Fibroblast of lung (primary cell): ENCODE measurements at regions not wholly inside any gene's neighbourhood (a gene's known extent, or its start where the extent isn't known, plus 50 kb on each side); places are given as distances from the start of the nearest gene placed in this dataset.

Source experiments
- DNase-seq, 2 donors: peaks; one replicate each; pipeline versions ENCODE4 v3.0.0 to v3.0.0-alpha.2; 2010; ENCODE audit warnings: low read depth in 2 of 2
- H2AFZ ChIP-seq: 2 replicates; pipeline ENCODE4 v1.5.1; 2012; ENCODE audit warnings: low read length, control low read depth, inconsistent platforms
- H3K27ac ChIP-seq: 2 replicates; pipeline ENCODE4 v1.5.1; 2011; ENCODE audit warnings: low read length, control low read depth; ENCODE audit not compliant: insufficient read depth
- H3K27me3 ChIP-seq: 2 replicates; pipeline ENCODE4 v1.5.1; 2011; ENCODE audit warnings: mild to moderate bottlenecking, low read length; ENCODE audit not compliant: control insufficient read depth, insufficient read depth
- H3K36me3 ChIP-seq: 2 replicates; pipeline ENCODE4 v1.5.1; 2011; ENCODE audit warnings: low read length; ENCODE audit not compliant: control insufficient read depth, insufficient read depth
- H3K4me1 ChIP-seq: 2 replicates; pipeline ENCODE4 v1.5.1; 2011; ENCODE audit warnings: low read length; ENCODE audit not compliant: control insufficient read depth, insufficient read depth; ENCODE audit errors: extremely low read depth
- H3K4me2 ChIP-seq: 2 replicates; pipeline ENCODE4 v1.5.1; 2011; ENCODE audit warnings: low read length, control low read depth; ENCODE audit not compliant: insufficient read depth; ENCODE audit errors: extremely low read depth
- H3K4me3 ChIP-seq, 4 experiments: fragments of 200-600 bp in 1 of 4; sonication (generic) in 1 of 4; replicated peaks in 1 of 4; 2 replicates each; pipeline ENCODE4 v1.5.1; 2011 to 2016; ENCODE audit warnings: low read length in 4 of 4, low read depth in 3 of 4, mild to moderate bottlenecking in 3 of 4, control low read depth in 2 of 4, inconsistent platforms in 1 of 4, mixed read lengths in 1 of 4; ENCODE audit not compliant: insufficient read depth in 1 of 4; ENCODE audit errors: control extremely low read depth in 1 of 4
- H3K79me2 ChIP-seq: 2 replicates; pipeline ENCODE4 v1.5.1; 2012; ENCODE audit warnings: mild to moderate bottlenecking, low read length, inconsistent platforms; ENCODE audit not compliant: control insufficient read depth, insufficient read depth
- H3K9ac ChIP-seq: 2 replicates; pipeline ENCODE4 v1.5.1; 2011; ENCODE audit warnings: mild to moderate bottlenecking, low read length, control low read depth; ENCODE audit not compliant: insufficient read depth
- H3K9me3 ChIP-seq: 2 replicates; pipeline ENCODE4 v1.5.1; 2012; ENCODE audit warnings: low read depth, low read length; ENCODE audit not compliant: control insufficient read depth, insufficient read depth
- H4K20me1 ChIP-seq: 2 replicates; pipeline ENCODE4 v1.5.1; 2011; ENCODE audit warnings: low read length; ENCODE audit not compliant: control insufficient read depth, insufficient read depth; ENCODE audit errors: extremely low read depth
- CTCF ChIP-seq, 2 donors: IDR thresholded peaks in 1 of 2; conservative IDR thresholded peaks in 1 of 2; 1 replicate in 1 of 2; 2 replicates in 1 of 2; pipeline ENCODE4 v1.5.1; 2011 to 2012; ENCODE audit warnings: low read length in 2 of 2, control low read depth in 1 of 2, inconsistent platforms in 1 of 2, low read depth in 1 of 2, mild to moderate bottlenecking in 1 of 2
- EZH2 ChIP-seq: IDR thresholded peaks from 2 replicates; pipeline ENCODE4 v1.5.1; 2012; ENCODE audit warnings: low read length, control low read depth, mild to moderate bottlenecking; ENCODE audit errors: missing control alignments

- H3K4me3 ChIP-seq, result no peak overlapping the region
- H3K9me3 ChIP-seq, result no peaks in the 10 kb centered on the region
- H3K79me2 ChIP-seq, result no peaks in the 10 kb centered on the region
- H3K4me1 ChIP-seq, result no peaks in the 10 kb centered on the region
- no peaks in the 10 kb centered on the region for H3K36me3 ChIP-seq
- no peaks in the 10 kb centered on the region for H4K20me1 ChIP-seq
- no peak for TF ChIP-seq CTCF (conservative IDR thresholded peaks at IDR 0.05 in 1 of 2, IDR thresholded peaks at IDR 0.05 in 1 of 2; ENCODE audit: low read depth in 1 of 2, low read length in 2 of 2)
- no peaks in the 10 kb centered on the region for H3K27me3 ChIP-seq
- no peak overlapping the region for H2AFZ ChIP-seq
- DNase-seq, result no peak
- no peak overlapping the region for H3K4me2 ChIP-seq
- H3K9ac ChIP-seq, result no peak overlapping the region
- no peak overlapping the region for H3K27ac ChIP-seq
Measured at GRCh38 chr16:63385714-63386432, 1349.6 kb upstream of the CDH8 start.

GRCh38 chr16:63373744-63374143 lies 1337.5 kb upstream of the CDH8 start:
- no peak overlapping the region for H3K27ac ChIP-seq
- H3K79me2 ChIP-seq, result no peaks in the 10 kb centered on the region
- H3K9ac ChIP-seq, result no peak overlapping the region
- H2AFZ ChIP-seq, result no peak overlapping the region
- no peaks in the 10 kb centered on the region for H3K9me3 ChIP-seq
- H3K4me3 ChIP-seq, result no peak overlapping the region
- TF ChIP-seq CTCF (conservative IDR thresholded peaks at IDR 0.05 in 1 of 2, IDR thresholded peaks at IDR 0.05 in 1 of 2; ENCODE audit: low read depth in 1 of 2, low read length in 2 of 2) (no peak), EZH2 (no peak)
- DNase-seq, result peak in 1 of 2 donors; percentile 3
- H3K4me1 ChIP-seq, result no peaks in the 10 kb centered on the region
- H3K4me2 ChIP-seq, result no peak overlapping the region
- no peaks in the 10 kb centered on the region for H3K27me3 ChIP-seq
- no peaks in the 10 kb centered on the region for H4K20me1 ChIP-seq
- no peaks in the 10 kb centered on the region for H3K36me3 ChIP-seq

DNA sequence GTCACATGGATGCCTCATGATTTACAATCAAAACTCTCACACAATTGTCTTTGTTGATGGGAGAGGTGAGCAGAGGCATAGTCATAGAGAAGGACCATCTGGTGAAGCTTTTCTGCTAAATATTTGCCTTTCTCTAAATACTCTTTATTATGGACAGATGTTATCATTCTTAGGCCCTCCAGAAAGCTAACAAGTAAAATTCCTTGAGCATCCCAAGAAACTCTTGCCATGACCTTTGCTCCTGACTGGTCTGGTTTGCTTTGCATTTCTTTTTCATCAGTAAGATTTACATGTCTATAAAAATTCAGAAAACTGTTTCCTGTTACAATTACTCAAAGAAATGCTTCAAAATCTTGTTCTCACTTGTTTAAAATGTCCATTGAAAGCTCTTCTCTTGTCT lies 1336.6 kb upstream of the CDH8 start:
- no peak overlapping the region for H3K4me2 ChIP-seq
- H3K79me2 ChIP-seq, result no peaks in the 10 kb centered on the region
- no peak overlapping the region for H3K27ac ChIP-seq
- no peaks in the 10 kb centered on the region for H3K36me3 ChIP-seq
- no peak for DNase-seq
- H3K9ac ChIP-seq, result no peak overlapping the region
- no peaks in the 10 kb centered on the region for H4K20me1 ChIP-seq
- H3K4me1 ChIP-seq, result no peaks in the 10 kb centered on the region
- no peaks in the 10 kb centered on the region for H3K9me3 ChIP-seq
- H3K27me3 ChIP-seq, result no peaks in the 10 kb centered on the region
- no peak overlapping the region for H3K4me3 ChIP-seq
- TF ChIP-seq EZH2, result no peak
- no peak for TF ChIP-seq CTCF (conservative IDR thresholded peaks at IDR 0.05 in 1 of 2, IDR thresholded peaks at IDR 0.05 in 1 of 2; ENCODE audit: low read depth in 1 of 2, low read length in 2 of 2)
- H2AFZ ChIP-seq, result no peak overlapping the region
